Kidney (tissue), 13 donors: ENCODE measurements at regions not wholly inside any gene's neighbourhood (a gene's known extent, or its start where the extent isn't known, plus 50 kb on each side); places are given as distances from the start of the nearest gene placed in this dataset.

Experiments used
- DNase-seq, 5 donors: peaks; one replicate each; pipeline ENCODE4 v3.0.0-alpha.2; 2013 to 2020
- FAIRE-seq: peaks from 2 replicates; lab custom pipeline; 2012; peaks lifted over from hg19 to GRCh38; lab: Jason Lieb, UNC
- H3K27ac ChIP-seq, 2 donors: one replicate each; pipeline ENCODE4 v1.7.0; 2013; ENCODE audit warnings: low read depth in 2 of 2, low read length in 2 of 2, inconsistent platforms in 1 of 2
- H3K27me3 ChIP-seq: one replicate; pipeline ENCODE4 v1.7.1; 2013; ENCODE audit warnings: low read length, inconsistent platforms; ENCODE audit not compliant: control insufficient read depth, insufficient read depth
- H3K36me3 ChIP-seq, 3 donors: one replicate each; pipeline versions ENCODE4 v1.7.0 to v1.7.1; 2013; ENCODE audit warnings: low read length in 3 of 3, control low read depth in 1 of 3, inconsistent platforms in 1 of 3; ENCODE audit not compliant: insufficient read depth in 3 of 3, control insufficient read depth in 2 of 3
- H3K4me1 ChIP-seq, 3 donors: one replicate each; pipeline versions ENCODE4 v1.7.0 to v1.7.1; 2013; ENCODE audit warnings: low read length in 3 of 3, inconsistent platforms in 1 of 3, low read depth in 1 of 3; ENCODE audit not compliant: control insufficient read depth in 2 of 3, insufficient read depth in 2 of 3
- H3K4me3 ChIP-seq, 3 donors: one replicate each; pipeline versions ENCODE4 v1.7.0 to v1.8.1; 2013; ENCODE audit warnings: low read length in 3 of 3, control low read depth in 1 of 3, inconsistent platforms in 1 of 3
- H3K9ac ChIP-seq, 3 donors: one replicate each; pipeline versions ENCODE4 v1.7.0 to v1.7.1; 2013; ENCODE audit warnings: low read length in 3 of 3, control low read depth in 1 of 3, inconsistent platforms in 1 of 3
- H3K9me3 ChIP-seq, 3 donors: one replicate each; pipeline versions ENCODE4 v1.7.0 to v1.7.1; 2013; ENCODE audit warnings: low read length in 3 of 3, control low read depth in 1 of 3, inconsistent platforms in 1 of 3; ENCODE audit not compliant: control insufficient read depth in 2 of 3, insufficient read depth in 1 of 3
- CTCF ChIP-seq: IDR thresholded peaks from 3 replicates; pipeline ENCODE4 v1.5.1; 2012; ENCODE audit warnings: mild to moderate bottlenecking, moderate library complexity, borderline replicate concordance; ENCODE audit not compliant: insufficient read depth; ENCODE audit errors: extremely low read depth
- intact Hi-C: fragments of 100-400 bp; cut with DNase I; formaldehyde crosslinking; loops from one replicate; pipeline ENCODE4 v1.11.1; 2022
- donor health status: control.
- donor health status: control.
- donor health status: control.
- donor health status: control.
- donor health status: control.
- donor health status: DM: yes; HTN: yes; CAD: no.
- donor health status: Normal renal cell carcinoma (clear cell type).

GRCh38 chr6:156344491-156344890, 432.7 kb upstream of the ARID1B start:
- intact Hi-C loops = no loop called here

GRCh38 chr6:156337801-156338200, 439.4 kb upstream of the ARID1B start:
- TF ChIP-seq CTCF = no peak
- FAIRE-seq = no peak
- no peaks in the 10 kb centered on the region for H3K27me3 ChIP-seq
- H3K4me3 ChIP-seq = no peak overlapping the region
- no peaks in the 10 kb centered on the region for H3K4me1 ChIP-seq
- H3K27ac ChIP-seq = no peak overlapping the region
- H3K9me3 ChIP-seq = peaks cover 0 to under 1% (median 0%) of the 10 kb centered on the region in 3 donors
- intact Hi-C loops = no loop called here
- no peak overlapping the region for H3K9ac ChIP-seq
- DNase-seq = no peak
- H3K36me3 ChIP-seq = no peaks in the 10 kb centered on the region

More at GRCh38 chr6:156344491-156344890, 432.7 kb upstream of the ARID1B start:
- H3K9ac ChIP-seq = no peak overlapping the region
- H3K4me1 ChIP-seq = no peaks in the 10 kb centered on the region
- no peaks in the 10 kb centered on the region for H3K9me3 ChIP-seq
- no peaks in the 10 kb centered on the region for H3K27me3 ChIP-seq
- no peak for TF ChIP-seq CTCF
- no peaks in the 10 kb centered on the region for H3K36me3 ChIP-seq
- no peak overlapping the region for H3K4me3 ChIP-seq
- FAIRE-seq = no peak
- no peak overlapping the region for H3K27ac ChIP-seq
- DNase-seq = no peak

- Histone ChIP-seq H3K4me3 (no peak overlapping the region), H3K27ac (no peak overlapping the region), H3K9me3 (peaks cover 0 to 8% (median 0%) of the 10 kb centered on the region in 3 donors), H3K4me1 (no peaks in the 10 kb centered on the region), H3K36me3 (no peaks in the 10 kb centered on the region), H3K27me3 (no peaks in the 10 kb centered on the region), H3K9ac (no peak overlapping the region)
- FAIRE-seq (no peak), DNase-seq (no peak)
- intact Hi-C loops = no loop called here
- TF ChIP-seq CTCF = no peak
These were observed 440.4 kb upstream of the ARID1B start for GRCh38 chr6:156336733-156337132.

GRCh38 chr6:156336089-156336488, 441.1 kb upstream of the ARID1B start:
- Histone ChIP-seq H3K4me3 (no peak overlapping the region), H3K27me3 (no peaks in the 10 kb centered on the region), H3K4me1 (no peaks in the 10 kb centered on the region), H3K36me3 (no peaks in the 10 kb centered on the region), H3K9me3 (peaks cover 0 to 8% (median 0%) of the 10 kb centered on the region in 3 donors), H3K9ac (no peak overlapping the region), H3K27ac (no peak overlapping the region)
- intact Hi-C loops = no loop called here
- no peak for TF ChIP-seq CTCF
- DNase-seq = peak; percentile 29 to 62 (median 43)
- no peak for FAIRE-seq
